IMR-90 (cell line): ENCODE measurements at regions not wholly inside any gene's neighbourhood (a gene's known extent, or its start where the extent isn't known, plus 50 kb on each side); places are given as distances from the start of the nearest gene placed in this dataset.

ENCODE experiments used
- ATAC-seq: fragments of 200-7000 bp; cut with Tn5 transposase; 2 replicates; pipeline ENCODE4 v1.9.1; 2020; ENCODE audit warnings: low read depth, mild to moderate bottlenecking, moderate library complexity
- BruUV-seq: library from RNA; stranded (reverse); fragments of 400-500 nt; replicated peaks from 2 replicates; lab custom pipeline; 2021; lab: Mats Ljungman, UMichigan
- CTCF ChIA-PET: fragments of 300-600 bp; formaldehyde crosslinking; extraction: SDS; loops from one replicate; lab custom pipeline; 2021; ENCODE audit warnings: antibody characterized with exemption; lab: Yijun Ruan, JAX
- POLR2A ChIA-PET: fragments of 300-600 bp; sonication (Branson Sonifier 250); formaldehyde crosslinking; loops from one replicate; lab custom pipeline; 2022; ENCODE audit warnings: antibody characterized with exemption; ENCODE audit not compliant: unreplicated experiment; lab: Charles Lee
- DNase-seq: peaks from one replicate; pipeline ENCODE4 v3.0.0; 2013
- H2AFZ ChIP-seq: replicated peaks from 2 replicates; pipeline ENCODE3; 2013; ENCODE audit warnings: low read length, mild to moderate bottlenecking; ENCODE audit not compliant: poor library complexity
- H2AK5ac ChIP-seq: 2 replicates; pipeline ENCODE4 v1.6.1; 2013; ENCODE audit warnings: low read depth, low read length, inconsistent platforms
- H2AK9ac ChIP-seq: replicated peaks from 2 replicates; pipeline ENCODE3; 2013; ENCODE audit warnings: mild to moderate bottlenecking, low read depth, low read length, moderate library complexity; ENCODE audit not compliant: poor library complexity
- H2BK120ac ChIP-seq: 2 replicates; pipeline ENCODE4 v1.6.1; 2013; ENCODE audit warnings: low read depth, low read length, inconsistent platforms
- H2BK15ac ChIP-seq: 3 replicates; pipeline ENCODE4 v1.6.1; 2013; ENCODE audit warnings: low read depth, low read length, inconsistent platforms
- H2BK20ac ChIP-seq: 2 replicates; pipeline ENCODE4 v1.6.1; 2013; ENCODE audit warnings: low read depth, mild to moderate bottlenecking, inconsistent platforms, low read length, moderate library complexity
- H2BK5ac ChIP-seq: 2 replicates; pipeline ENCODE4 v1.6.1; 2013; ENCODE audit warnings: mild to moderate bottlenecking, low read depth, low read length, inconsistent platforms; ENCODE audit not compliant: poor library complexity, severe bottlenecking
- H3K14ac ChIP-seq: replicated peaks from 2 replicates; pipeline ENCODE4 v1.6.1; 2013; ENCODE audit warnings: low read depth, low read length, inconsistent platforms
- H3K18ac ChIP-seq: 2 replicates; pipeline ENCODE4 v1.6.1; 2013; ENCODE audit warnings: low read depth, low read length, control low read depth
- H3K23ac ChIP-seq: 2 replicates; pipeline ENCODE4 v1.6.1; 2013; ENCODE audit warnings: low read depth, low read length, inconsistent platforms
- H3K27ac ChIP-seq: 2 replicates; pipeline ENCODE4 v1.5.1; 2013; ENCODE audit warnings: mild to moderate bottlenecking, control low read depth, low read length; ENCODE audit not compliant: insufficient read depth
- H3K27me3 ChIP-seq: 2 replicates; pipeline ENCODE4 v1.6.1; 2013; ENCODE audit warnings: low read length; ENCODE audit not compliant: control insufficient read depth, insufficient read depth
- H3K36me3 ChIP-seq: 2 replicates; pipeline ENCODE4 v1.6.1; 2013; ENCODE audit warnings: low read length, mixed read lengths; ENCODE audit not compliant: control insufficient read depth, insufficient read depth
- H3K4ac ChIP-seq: 2 replicates; pipeline ENCODE4 v1.6.1; 2013; ENCODE audit warnings: low read depth, low read length, inconsistent platforms
- H3K4me1 ChIP-seq: 2 replicates; pipeline ENCODE4 v1.6.1; 2013; ENCODE audit warnings: low read length, mixed read lengths; ENCODE audit not compliant: control insufficient read depth, insufficient read depth
- H3K4me2 ChIP-seq: 2 replicates; pipeline ENCODE4 v1.6.1; 2013; ENCODE audit warnings: low read depth, mild to moderate bottlenecking, control low read depth, low read length, moderate library complexity
- H3K4me3 ChIP-seq: 2 replicates; pipeline ENCODE4 v1.5.1; 2013; ENCODE audit warnings: low read depth, mild to moderate bottlenecking, control low read depth, low read length, moderate library complexity; ENCODE audit not compliant: insufficient read depth
- H3K56ac ChIP-seq: 2 replicates; pipeline ENCODE4 v1.6.1; 2013; ENCODE audit warnings: low read length, inconsistent platforms; ENCODE audit not compliant: insufficient read depth; ENCODE audit errors: extremely low read depth
- H3K79me1 ChIP-seq, 2 experiments: 2 replicates each; pipeline ENCODE4 v1.6.1; 2013; ENCODE audit warnings: low read length in 2 of 2, inconsistent platforms in 1 of 2, low read depth in 1 of 2
- H3K9ac ChIP-seq: 2 replicates; pipeline ENCODE4 v1.6.1; 2013; ENCODE audit warnings: low read depth, low read length, control low read depth
- H3K9me1 ChIP-seq: 2 replicates; pipeline ENCODE4 v1.6.1; 2013; ENCODE audit warnings: low read length, inconsistent platforms; ENCODE audit not compliant: insufficient read depth
- H3K9me3 ChIP-seq: 2 replicates; pipeline ENCODE4 v1.6.1; 2013; ENCODE audit warnings: low read length; ENCODE audit not compliant: control insufficient read depth, insufficient read depth
- H4K20me1 ChIP-seq: 2 replicates; pipeline ENCODE4 v1.6.1; 2013; ENCODE audit warnings: low read length, inconsistent platforms; ENCODE audit not compliant: insufficient read depth
- H4K5ac ChIP-seq: 2 replicates; pipeline ENCODE4 v1.6.1; 2013; ENCODE audit warnings: mild to moderate bottlenecking, low read depth, low read length, control low read depth
- H4K8ac ChIP-seq, 2 experiments: 2 replicates each; pipeline ENCODE4 v1.6.1; 2013; ENCODE audit warnings: low read depth in 2 of 2, low read length in 2 of 2, control low read depth in 1 of 2, inconsistent platforms in 1 of 2
- H4K91ac ChIP-seq: 2 replicates; pipeline ENCODE4 v1.6.1; 2013; ENCODE audit warnings: low read depth, low read length, inconsistent platforms; ENCODE audit not compliant: insufficient read depth
- BHLHE40 ChIP-seq: fragments of 150-350 bp; IDR thresholded peaks from 2 replicates; pipeline ENCODE4 v1.6.1; 2016; ENCODE audit warnings: mild to moderate bottlenecking, low read depth, low read length
- CEBPB ChIP-seq: IDR thresholded peaks from 2 replicates; pipeline ENCODE4 v1.6.1; 2012; ENCODE audit warnings: low read depth, low read length, improper control_type of control experiment
- CHD1 ChIP-seq: IDR thresholded peaks from 2 replicates; pipeline ENCODE4 v1.6.1; 2012; ENCODE audit warnings: low read depth, low read length, improper control_type of control experiment
- CTCF ChIP-seq: conservative IDR thresholded peaks from 2 replicates; pipeline ENCODE4 v1.5.1; 2012; ENCODE audit warnings: mild to moderate bottlenecking, low read depth, low read length, improper control_type of control experiment
- ELK1 ChIP-seq: fragments of 150-350 bp; IDR thresholded peaks from 2 replicates; pipeline ENCODE4 v1.6.1; 2016; ENCODE audit warnings: low read depth, mild to moderate bottlenecking, low read length, moderate library complexity, borderline replicate concordance
- FOS ChIP-seq: fragments of 150-350 bp; IDR thresholded peaks from 2 replicates; pipeline ENCODE4 v1.6.1; 2016; ENCODE audit warnings: low read depth, low read length
- MAFK ChIP-seq: IDR thresholded peaks from 2 replicates; pipeline ENCODE4 v1.6.1; 2012; ENCODE audit warnings: low read depth, low read length, improper control_type of control experiment
- MAZ ChIP-seq: IDR thresholded peaks from 2 replicates; pipeline ENCODE4 v1.6.1; 2012; ENCODE audit warnings: low read depth, mild to moderate bottlenecking, low read length, improper control_type of control experiment, moderate library complexity, borderline replicate concordance
- MXI1 ChIP-seq: IDR thresholded peaks from 2 replicates; pipeline ENCODE4 v1.6.1; 2012; ENCODE audit warnings: low read depth, mild to moderate bottlenecking, low read length, moderate library complexity, borderline replicate concordance
- NFE2L2 ChIP-seq: fragments of 150-350 bp; IDR thresholded peaks from 2 replicates; pipeline ENCODE4 v1.6.1; 2016; ENCODE audit warnings: low read depth, mild to moderate bottlenecking, low read length
- POLR2A ChIP-seq: IDR thresholded peaks from 2 replicates; pipeline ENCODE4 v1.6.1; 2012; ENCODE audit warnings: mild to moderate bottlenecking, low read depth, low read length
- RAD21 ChIP-seq: IDR thresholded peaks from 2 replicates; pipeline ENCODE4 v1.6.1; 2012; ENCODE audit warnings: low read length, improper control_type of control experiment
- RCOR1 ChIP-seq: IDR thresholded peaks from 2 replicates; pipeline ENCODE4 v1.6.1; 2012; ENCODE audit warnings: mild to moderate bottlenecking, low read length, improper control_type of control experiment; ENCODE audit not compliant: insufficient replicate concordance
- RFX5 ChIP-seq: IDR thresholded peaks from 2 replicates; pipeline ENCODE4 v1.8.0; 2012; ENCODE audit warnings: low read depth, mild to moderate bottlenecking, low read length, moderate library complexity
- SMC3 ChIP-seq: fragments of 150-350 bp; IDR thresholded peaks from 2 replicates; pipeline ENCODE4 v1.6.1; 2016; ENCODE audit warnings: low read depth, mild to moderate bottlenecking, antibody characterized with exemption, low read length, moderate library complexity
- WGBS, 2 experiments: methylation state at CpG; one replicate each; pipeline versions ENCODE4 v1.1.5 to v1.1.7; 2013; ENCODE audit warnings: missing lambda C conversion rate in 2 of 2; ENCODE audit not compliant: insufficient read length in 1 of 2; ENCODE audit errors: extremely low coverage in 2 of 2; 5-methylcytosine and 5-hydroxymethylcytosine counted together
- dilution Hi-C: fragments of 300-500 bp; cut with HindIII; formaldehyde crosslinking; loops from one replicate; pipeline ENCODE4 v1.14.3; 2018; ENCODE audit warnings: low sequenced_read_pairs; ENCODE audit not compliant: unreplicated experiment
- in situ Hi-C: fragments of 300-500 bp; cut with MboI; formaldehyde crosslinking; loops from 3 replicates; pipeline ENCODE4 v1.14.3; 2019; ENCODE audit warnings: low sequenced_read_pairs, inconsistent platforms, mixed read lengths
- intact Hi-C: fragments of 100-400 bp; cut with micrococcal nuclease; formaldehyde crosslinking; loops from 2 replicates; pipeline ENCODE4 v1.10.0; 2022
- TF ChIP-seq, protein P1 (sequence below): fragments of 150-350 bp; IDR thresholded peaks from 2 replicates; pipeline ENCODE4 v1.6.1; 2017; ENCODE audit warnings: mild to moderate bottlenecking, antibody characterized with exemption, low read length, low read depth

DNA sequence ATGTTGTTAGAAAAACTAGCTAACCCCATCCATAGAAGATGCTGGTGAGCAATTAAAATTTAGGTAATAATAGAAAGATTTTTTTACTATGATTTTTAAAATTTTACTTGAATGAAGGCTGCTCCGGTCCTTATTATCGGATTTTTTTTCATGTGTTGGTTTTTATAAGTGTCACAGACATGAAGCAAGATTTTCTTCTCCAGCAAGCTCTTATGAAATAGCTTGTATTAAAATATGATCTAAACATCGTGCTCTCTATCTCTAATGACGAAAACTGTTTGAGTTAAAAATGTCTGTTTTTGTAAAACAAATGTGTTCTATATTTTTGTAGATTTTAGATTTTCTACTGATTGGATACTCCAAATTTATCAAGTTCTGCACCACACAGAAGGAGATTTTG is 339.6 kb downstream of the ZNF536 start (continued):
- TF ChIP-seq RAD21, result no peak
- no peak for TF ChIP-seq CEBPB

GRCh38 chr19:30711296-30711695 is 339.1 kb downstream of the ZNF536 start:
- WGBS, 2 experiments, result no CpG with 5 or more reads among the region's 17 CpGs
- Histone ChIP-seq H3K27ac (no peak overlapping the region), H4K20me1 (no peaks in the 10 kb centered on the region), H2BK5ac (no peak overlapping the region), H3K4ac (no peak overlapping the region), H3K56ac (no peak overlapping the region), H2BK15ac (no peak overlapping the region), H3K18ac (no peak overlapping the region), H4K8ac (no peak overlapping the region), H3K4me2 (no peak overlapping the region), H2AK9ac (no peak overlapping the region), H3K9ac (no peak overlapping the region), H4K91ac (no peak overlapping the region), H3K27me3 (peaks cover 4% of the 10 kb centered on the region), H3K4me3 (no peak overlapping the region), H3K79me1 (no peaks in the 10 kb centered on the region), H2AK5ac (no peak overlapping the region), H3K4me1 (no peaks in the 10 kb centered on the region), H3K36me3 (no peaks in the 10 kb centered on the region), H3K9me3 (no peaks in the 10 kb centered on the region), H4K5ac (no peak overlapping the region), H2AFZ (no peak overlapping the region), H2BK120ac (no peak overlapping the region), H2BK20ac (no peak overlapping the region), H3K23ac (no peak overlapping the region), H3K9me1 (no peaks in the 10 kb centered on the region), H3K14ac (no peak overlapping the region)
- POLR2A ChIA-PET, result no interaction called here
- intact Hi-C loops, result no loop called here
- dilution Hi-C loops, result no loop called here
- TF ChIP-seq SMC3 (no peak), MAFK (no peak), MAZ (no peak), CTCF (no peak), RAD21 (no peak), NFE2L2 (no peak), CHD1 (no peak), BHLHE40 (no peak), FOS (no peak), ELK1 (no peak), RFX5 (no peak), MXI1 (no peak), RCOR1 (no peak), CEBPB (no peak), POLR2A (no peak)
- TF ChIP-seq, protein P1, sequence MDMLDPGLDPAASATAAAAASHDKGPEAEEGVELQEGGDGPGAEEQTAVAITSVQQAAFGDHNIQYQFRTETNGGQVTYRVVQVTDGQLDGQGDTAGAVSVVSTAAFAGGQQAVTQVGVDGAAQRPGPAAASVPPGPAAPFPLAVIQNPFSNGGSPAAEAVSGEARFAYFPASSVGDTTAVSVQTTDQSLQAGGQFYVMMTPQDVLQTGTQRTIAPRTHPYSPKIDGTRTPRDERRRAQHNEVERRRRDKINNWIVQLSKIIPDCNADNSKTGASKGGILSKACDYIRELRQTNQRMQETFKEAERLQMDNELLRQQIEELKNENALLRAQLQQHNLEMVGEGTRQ, result no peak
- in situ Hi-C loops, result no loop called here
- DNase-seq (no peak), ATAC-seq (no peak)
- BruUV-seq, result no TSS peak
- CTCF ChIA-PET, result no interaction called here
